Thoracic aorta (tissue), 2 donors: ENCODE measurements at regions not wholly inside any gene's neighbourhood (a gene's known extent, or its start where the extent isn't known, plus 50 kb on each side); places are given as distances from the start of the nearest gene placed in this dataset.

Source experiments
- ATAC-seq: fragments of 150-250 bp; one replicate; pipeline ENCODE4 v1.8.0; 2017; ENCODE audit warnings: low read depth; ENCODE audit not compliant: insufficient number of reproducible peaks, low FRiP score
- DNase-seq: peaks from one replicate; pipeline ENCODE4 v3.0.0-alpha.2; 2020; ENCODE audit warnings: low spot score
- H3K27ac ChIP-seq, 2 donors: fragments of 200-600 bp; sonication (generic); 1 replicate in 1 of 2; 2 replicates in 1 of 2; pipeline ENCODE4 v1.5.1; 2016; ENCODE audit warnings: mild to moderate bottlenecking in 2 of 2, moderate library complexity in 2 of 2
- H3K27me3 ChIP-seq: fragments of 200-600 bp; sonication (generic); replicated peaks from 2 replicates; pipeline ENCODE4 v1.6.0; 2016; ENCODE audit warnings: mild to moderate bottlenecking; ENCODE audit not compliant: insufficient read depth
- H3K36me3 ChIP-seq: fragments of 200-600 bp; sonication (generic); one replicate; pipeline ENCODE4 v1.5.1; 2016
- H3K4me1 ChIP-seq, 2 donors: fragments of 200-600 bp; sonication (generic); 1 replicate in 1 of 2; 2 replicates in 1 of 2; pipeline versions ENCODE4 v1.5.1 to v1.6.0; 2016; ENCODE audit warnings: low read depth in 2 of 2, mild to moderate bottlenecking in 1 of 2; ENCODE audit not compliant: control insufficient read depth in 1 of 2
- H3K4me3 ChIP-seq: fragments of 200-600 bp; sonication (generic); 2 replicates; pipeline ENCODE4 v1.5.1; 2016; ENCODE audit warnings: mild to moderate bottlenecking
- H3K9me3 ChIP-seq: fragments of 200-600 bp; sonication (generic); 2 replicates; pipeline ENCODE4 v1.5.1; 2016
- TF ChIP-seq, protein P1 (sequence below): fragments of 200-600 bp; sonication (generic); IDR thresholded peaks from one replicate; pipeline ENCODE4 v1.5.1; 2019; ENCODE audit warnings: antibody characterized with exemption

GRCh38 chr5:5967944-5968343 lies 410.4 kb downstream of the MED10 start:
- TF ChIP-seq, protein P1, sequence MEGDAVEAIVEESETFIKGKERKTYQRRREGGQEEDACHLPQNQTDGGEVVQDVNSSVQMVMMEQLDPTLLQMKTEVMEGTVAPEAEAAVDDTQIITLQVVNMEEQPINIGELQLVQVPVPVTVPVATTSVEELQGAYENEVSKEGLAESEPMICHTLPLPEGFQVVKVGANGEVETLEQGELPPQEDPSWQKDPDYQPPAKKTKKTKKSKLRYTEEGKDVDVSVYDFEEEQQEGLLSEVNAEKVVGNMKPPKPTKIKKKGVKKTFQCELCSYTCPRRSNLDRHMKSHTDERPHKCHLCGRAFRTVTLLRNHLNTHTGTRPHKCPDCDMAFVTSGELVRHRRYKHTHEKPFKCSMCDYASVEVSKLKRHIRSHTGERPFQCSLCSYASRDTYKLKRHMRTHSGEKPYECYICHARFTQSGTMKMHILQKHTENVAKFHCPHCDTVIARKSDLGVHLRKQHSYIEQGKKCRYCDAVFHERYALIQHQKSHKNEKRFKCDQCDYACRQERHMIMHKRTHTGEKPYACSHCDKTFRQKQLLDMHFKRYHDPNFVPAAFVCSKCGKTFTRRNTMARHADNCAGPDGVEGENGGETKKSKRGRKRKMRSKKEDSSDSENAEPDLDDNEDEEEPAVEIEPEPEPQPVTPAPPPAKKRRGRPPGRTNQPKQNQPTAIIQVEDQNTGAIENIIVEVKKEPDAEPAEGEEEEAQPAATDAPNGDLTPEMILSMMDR, result no peak
- no peaks in the 10 kb centered on the region for H3K9me3 ChIP-seq
- no peak for ATAC-seq
- DNase-seq, result no peak
- H3K27me3 ChIP-seq, result no peaks in the 10 kb centered on the region
- H3K36me3 ChIP-seq, result no peaks in the 10 kb centered on the region
- no peaks in the 10 kb centered on the region for H3K4me1 ChIP-seq
- H3K4me3 ChIP-seq, result no peak overlapping the region
- no peak overlapping the region for H3K27ac ChIP-seq

DNA sequence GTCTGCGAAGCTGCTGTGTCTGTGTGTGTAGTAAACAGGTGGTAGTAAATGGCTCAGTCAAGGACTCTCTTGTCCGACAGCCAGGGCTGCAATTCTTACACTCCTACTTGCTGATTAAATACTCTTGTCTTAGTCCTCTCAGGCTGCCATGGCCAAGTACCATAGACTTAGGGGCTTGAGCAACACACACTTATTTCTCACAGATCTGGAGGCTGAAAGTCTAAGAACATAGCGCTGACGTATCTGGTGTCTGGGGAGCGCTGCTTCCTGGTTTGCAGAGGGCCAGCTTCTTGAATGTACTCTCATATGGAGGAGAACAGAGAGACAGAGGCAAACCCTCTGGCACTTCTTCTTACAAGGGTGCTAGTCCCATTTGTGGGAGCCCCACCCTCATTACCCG lies 411.0 kb downstream of the MED10 start:
- Histone ChIP-seq H3K9me3 (no peaks in the 10 kb centered on the region), H3K27ac (no peak overlapping the region), H3K36me3 (no peaks in the 10 kb centered on the region), H3K4me1 (no peaks in the 10 kb centered on the region), H3K27me3 (no peaks in the 10 kb centered on the region), H3K4me3 (no peak overlapping the region)
- ATAC-seq, result no peak
- TF ChIP-seq, protein P1, result no peak
- no peak for DNase-seq

- Histone ChIP-seq H3K36me3 (no peaks in the 10 kb centered on the region), H3K4me1 (peaks cover 0 to 7% of the 10 kb centered on the region in 2 donors), H3K27ac (no peak overlapping the region), H3K27me3 (no peaks in the 10 kb centered on the region), H3K9me3 (no peaks in the 10 kb centered on the region), H3K4me3 (no peak overlapping the region)
- ATAC-seq (no peak), DNase-seq (no peak)
- TF ChIP-seq, protein P1, result no peak
Measured at GRCh38 chr5:5965132-5965531, 413.2 kb downstream of the MED10 start.

GRCh38 chr5:5964347-5964746 lies 414.0 kb downstream of the MED10 start:
- Histone ChIP-seq H3K4me1 (peaks cover 0 to 7% of the 10 kb centered on the region in 2 donors), H3K27me3 (no peaks in the 10 kb centered on the region), H3K36me3 (no peaks in the 10 kb centered on the region), H3K4me3 (no peak overlapping the region), H3K27ac (no peak overlapping the region), H3K9me3 (no peaks in the 10 kb centered on the region)
- no peak for DNase-seq
- no peak for ATAC-seq
- TF ChIP-seq, protein P1, result no peak

DNA sequence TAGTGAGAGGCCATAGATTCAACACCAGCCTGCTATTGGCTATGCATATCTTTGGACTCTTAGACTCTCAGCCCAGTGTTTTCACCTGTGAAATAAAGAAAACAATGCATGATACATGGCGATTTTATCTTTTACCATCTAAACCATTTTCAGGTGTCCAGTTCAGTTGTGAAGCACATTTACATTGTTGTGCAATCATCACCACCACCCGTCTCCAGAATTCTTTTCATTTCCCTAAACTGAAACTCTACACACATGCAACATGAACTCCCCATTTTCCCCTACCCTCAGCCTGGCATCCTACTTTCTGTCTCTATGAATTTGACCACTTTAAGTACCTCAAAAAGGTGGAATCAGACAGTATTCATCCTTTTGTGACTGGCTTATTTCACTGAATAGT lies 420.6 kb downstream of the MED10 start:
- no peak overlapping the region for H3K4me3 ChIP-seq
- no peak overlapping the region for H3K27ac ChIP-seq
- TF ChIP-seq, protein P1, result no peak
- H3K36me3 ChIP-seq, result no peaks in the 10 kb centered on the region
- no peaks in the 10 kb centered on the region for H3K27me3 ChIP-seq
- peaks cover 0 to 7% of the 10 kb centered on the region in 2 donors for H3K4me1 ChIP-seq
- ATAC-seq (no peak), DNase-seq (no peak)
- H3K9me3 ChIP-seq, result no peaks in the 10 kb centered on the region
